SK-N-SH (cell line): ENCODE measurements at regions not wholly inside any gene's neighbourhood (a gene's known extent, or its start where the extent isn't known, plus 50 kb on each side); places are given as distances from the start of the nearest gene placed in this dataset.

Experiments used
- CTCF ChIP-seq: fragments of 200-600 bp; sonication (generic); IDR thresholded peaks from 2 replicates; pipeline ENCODE4 v1.6.1; 2017; ENCODE audit warnings: antibody characterized with exemption, mild to moderate bottlenecking, moderate library complexity
- EZH2phosphoT487 ChIP-seq: fragments of 200-600 bp; sonication (generic); IDR thresholded peaks from 2 replicates; pipeline ENCODE4 v1.6.1; 2017; ENCODE audit warnings: low read depth, mixed run types, mild to moderate bottlenecking, antibody characterized with exemption, moderate library complexity, borderline replicate concordance
- JUND ChIP-seq: IDR thresholded peaks from 2 replicates; pipeline ENCODE4 v1.4.0; 2012
- MAX ChIP-seq: IDR thresholded peaks from 2 replicates; pipeline ENCODE4 v1.4.0; 2012; ENCODE audit warnings: low read depth
- SIN3A ChIP-seq: IDR thresholded peaks from 2 replicates; pipeline ENCODE4 v1.6.1; 2012; ENCODE audit warnings: low read depth, mild to moderate bottlenecking, low read length, moderate library complexity, borderline replicate concordance
- SMC3 ChIP-seq: IDR thresholded peaks from 2 replicates; pipeline ENCODE4 v1.6.1; 2012; ENCODE audit warnings: low read depth, low read length, improper control_type of control experiment
- TEAD4 ChIP-seq: IDR thresholded peaks from 2 replicates; pipeline ENCODE4 v1.4.0; 2012; ENCODE audit warnings: mild to moderate bottlenecking, borderline replicate concordance; ENCODE audit not compliant: insufficient read depth
- TF ChIP-seq, protein P1 (sequence below): fragments of 150-350 bp; IDR thresholded peaks from 2 replicates; pipeline ENCODE4 v1.6.1; 2017; ENCODE audit warnings: antibody characterized with exemption, low read length, low read depth, borderline replicate concordance

DNA sequence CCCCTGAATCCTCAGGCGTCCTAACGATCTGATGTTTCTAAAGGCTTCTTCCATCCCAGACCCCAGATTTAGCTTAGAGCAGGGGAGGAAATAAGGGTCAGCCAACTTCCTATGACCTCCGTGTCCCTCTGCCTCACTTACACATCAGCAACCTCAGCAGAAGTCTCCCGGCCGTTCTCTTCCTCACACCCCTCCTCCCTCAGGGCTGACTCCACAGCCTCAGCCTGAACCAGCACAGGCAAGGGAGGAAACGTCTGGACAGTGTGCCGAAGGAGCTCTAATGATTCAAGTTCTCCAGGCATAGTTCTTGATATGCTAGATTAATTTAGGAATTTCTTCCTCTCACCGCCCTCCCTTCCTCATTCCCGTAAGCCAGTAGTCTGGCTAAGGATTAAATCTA, 121.4 kb downstream of the NUFIP1 start:
- TF ChIP-seq SMC3 (no peak), CTCF (no peak), JUND (no peak), MAX (no peak), EZH2phosphoT487 (no peak), TEAD4 (no peak), SIN3A (no peak)
- TF ChIP-seq, protein P1, sequence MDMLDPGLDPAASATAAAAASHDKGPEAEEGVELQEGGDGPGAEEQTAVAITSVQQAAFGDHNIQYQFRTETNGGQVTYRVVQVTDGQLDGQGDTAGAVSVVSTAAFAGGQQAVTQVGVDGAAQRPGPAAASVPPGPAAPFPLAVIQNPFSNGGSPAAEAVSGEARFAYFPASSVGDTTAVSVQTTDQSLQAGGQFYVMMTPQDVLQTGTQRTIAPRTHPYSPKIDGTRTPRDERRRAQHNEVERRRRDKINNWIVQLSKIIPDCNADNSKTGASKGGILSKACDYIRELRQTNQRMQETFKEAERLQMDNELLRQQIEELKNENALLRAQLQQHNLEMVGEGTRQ = no peak
